Right lobe of liver (tissue), 4 donors: ENCODE measurements at regions not wholly inside any gene's neighbourhood (a gene's known extent, or its start where the extent isn't known, plus 50 kb on each side); places are given as distances from the start of the nearest gene placed in this dataset.

Experiments
- POLR2A ChIP-seq: fragments of 450-650 bp; IDR thresholded peaks from one replicate; pipeline ENCODE4 v1.6.1; 2017; ENCODE audit warnings: antibody characterized with exemption, mild to moderate bottlenecking
- TF ChIP-seq, protein P1 (sequence below), 4 donors: fragments of 200-600 bp in 3 of 4; fragments of 450-650 bp in 1 of 4; IDR thresholded peaks; one replicate each; pipeline versions ENCODE4 v1.5.1 to v1.8.0; 2016 to 2022; ENCODE audit warnings: antibody characterized with exemption in 4 of 4, mild to moderate bottlenecking in 2 of 4
- donor health status: DM: no; HTN: no; CAD: no.
- donor health status: DM: no; HTN: no; CAD: no.
- donor health status: DM: no; HTN: yes; CAD: no.

DNA sequence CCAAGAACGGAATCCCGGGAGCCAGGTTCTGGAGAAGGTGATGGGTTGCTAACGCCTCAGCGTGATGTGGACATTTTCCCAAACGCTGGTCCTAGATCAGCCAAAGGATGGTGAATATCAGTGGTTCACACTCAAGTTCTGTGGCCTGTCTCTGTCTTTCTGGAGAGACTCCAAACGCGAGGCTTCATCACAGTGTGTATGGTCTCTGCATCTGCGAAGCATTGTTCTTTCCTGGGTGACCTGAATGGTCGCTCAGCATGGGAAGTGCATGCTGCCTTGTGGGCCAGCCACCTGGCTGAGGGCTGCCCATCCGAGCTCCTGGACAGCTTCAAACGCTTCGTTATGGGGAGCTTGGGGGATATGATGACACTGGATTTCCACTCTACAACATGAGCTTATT is 810.0 kb downstream of the TBC1D22A start:
- TF ChIP-seq POLR2A = no peak
- TF ChIP-seq, protein P1, sequence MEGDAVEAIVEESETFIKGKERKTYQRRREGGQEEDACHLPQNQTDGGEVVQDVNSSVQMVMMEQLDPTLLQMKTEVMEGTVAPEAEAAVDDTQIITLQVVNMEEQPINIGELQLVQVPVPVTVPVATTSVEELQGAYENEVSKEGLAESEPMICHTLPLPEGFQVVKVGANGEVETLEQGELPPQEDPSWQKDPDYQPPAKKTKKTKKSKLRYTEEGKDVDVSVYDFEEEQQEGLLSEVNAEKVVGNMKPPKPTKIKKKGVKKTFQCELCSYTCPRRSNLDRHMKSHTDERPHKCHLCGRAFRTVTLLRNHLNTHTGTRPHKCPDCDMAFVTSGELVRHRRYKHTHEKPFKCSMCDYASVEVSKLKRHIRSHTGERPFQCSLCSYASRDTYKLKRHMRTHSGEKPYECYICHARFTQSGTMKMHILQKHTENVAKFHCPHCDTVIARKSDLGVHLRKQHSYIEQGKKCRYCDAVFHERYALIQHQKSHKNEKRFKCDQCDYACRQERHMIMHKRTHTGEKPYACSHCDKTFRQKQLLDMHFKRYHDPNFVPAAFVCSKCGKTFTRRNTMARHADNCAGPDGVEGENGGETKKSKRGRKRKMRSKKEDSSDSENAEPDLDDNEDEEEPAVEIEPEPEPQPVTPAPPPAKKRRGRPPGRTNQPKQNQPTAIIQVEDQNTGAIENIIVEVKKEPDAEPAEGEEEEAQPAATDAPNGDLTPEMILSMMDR (IDR thresholded peaks at IDR 0.05) = no peak
